CD4-positive, alpha-beta T cell (primary cell): ENCODE measurements at regions not wholly inside any gene's neighbourhood (a gene's known extent, or its start where the extent isn't known, plus 50 kb on each side); places are given as distances from the start of the nearest gene placed in this dataset.

Source experiments
- ATAC-seq: fragments of 200-7000 bp; cut with Tn5 transposase; one replicate; pipeline ENCODE4 v1.10.0; 2022; ENCODE audit warnings: mild to moderate bottlenecking; ENCODE audit not compliant: poor library complexity
- CTCF ChIA-PET: fragments of 350-600 bp; sonication (Branson Sonifier 250); formaldehyde crosslinking; loops from one replicate; lab custom pipeline; 2021; ENCODE audit warnings: antibody characterized with exemption, inconsistent platforms; lab: Charles Lee
- POLR2A ChIA-PET: fragments of 350-600 bp; sonication (Branson Sonifier 250); formaldehyde crosslinking; loops from one replicate; lab custom pipeline; 2021; ENCODE audit warnings: antibody characterized with exemption, inconsistent platforms; lab: Charles Lee
- DNase-seq, 14 experiments: peaks; one replicate each; pipeline ENCODE4 v3.0.0-alpha.2; 2013 to 2020; ENCODE audit warnings: mixed read lengths in 2 of 14
- H3K27ac ChIP-seq, 2 donors: one replicate each; pipeline versions ENCODE4 v1.5.1 to v1.7.0; 2013; ENCODE audit warnings: low read length in 2 of 2, low read depth in 1 of 2, mild to moderate bottlenecking in 1 of 2
- H3K27me3 ChIP-seq, 2 experiments: 1 replicate in 1 of 2; 2 replicates in 1 of 2; pipeline versions ENCODE4 v1.6.1 to v1.7.0; 2013; ENCODE audit warnings: low read length in 2 of 2, control low read depth in 1 of 2, mild to moderate bottlenecking in 1 of 2, moderate library complexity in 1 of 2; ENCODE audit not compliant: insufficient read depth in 2 of 2, control insufficient read depth in 1 of 2
- H3K36me3 ChIP-seq: one replicate; pipeline ENCODE4 v1.6.1; 2013; ENCODE audit warnings: low read length, control low read depth; ENCODE audit not compliant: insufficient read depth
- H3K4me1 ChIP-seq: one replicate; pipeline ENCODE4 v1.6.1; 2013; ENCODE audit warnings: low read length, control low read depth; ENCODE audit not compliant: insufficient read depth
- H3K4me3 ChIP-seq: one replicate; pipeline ENCODE4 v1.5.1; 2013; ENCODE audit warnings: mild to moderate bottlenecking, low read length, moderate library complexity
- H3K9me3 ChIP-seq, 2 experiments: 1 replicate in 1 of 2; 2 replicates in 1 of 2; pipeline versions ENCODE4 v1.6.1 to v1.7.0; 2013; ENCODE audit warnings: low read length in 2 of 2, mild to moderate bottlenecking in 2 of 2, control low read depth in 1 of 2, moderate library complexity in 1 of 2; ENCODE audit not compliant: control insufficient read depth in 1 of 2, insufficient read depth in 1 of 2
- H3K27ac Mint-ChIP-seq: one replicate; pipeline ENCODE4 v1.8.0; 2020; ENCODE audit warnings: mixed read lengths
- H3K27me3 Mint-ChIP-seq: one replicate; pipeline ENCODE4 v1.8.0; 2021; ENCODE audit warnings: mixed read lengths
- H3K36me3 Mint-ChIP-seq: one replicate; pipeline ENCODE4 v1.8.0; 2021; ENCODE audit warnings: low read depth, mixed read lengths
- H3K4me1 Mint-ChIP-seq: one replicate; pipeline ENCODE4 v1.8.0; 2021; ENCODE audit warnings: low read depth, mixed read lengths
- H3K4me3 Mint-ChIP-seq: one replicate; pipeline ENCODE4 v1.8.0; 2020; ENCODE audit warnings: mild to moderate bottlenecking, mixed read lengths
- H3K9me3 Mint-ChIP-seq: one replicate; pipeline ENCODE4 v1.8.0; 2020; ENCODE audit warnings: mixed read lengths
- CTCF ChIP-seq: fragments of 200-600 bp; IDR thresholded peaks from one replicate; pipeline ENCODE4 v1.8.0; 2022; ENCODE audit warnings: antibody characterized with exemption, mild to moderate bottlenecking
- intact Hi-C, 2 experiments: fragments of 100-400 bp; cut with DNase I in 1 of 2; cut with micrococcal nuclease in 1 of 2; formaldehyde crosslinking; loops; one replicate each; pipeline versions ENCODE4 v1.15.1 to v1.9.0; 2023 to 2025; cut with DNase I, micrococcal nuclease

- DNase-seq (no peak), ATAC-seq (no peak)
- CTCF ChIA-PET = no interaction called here
- no peak for TF ChIP-seq CTCF
- H3K4me1 ChIP-seq = no peaks in the 10 kb centered on the region
- no peaks in the 10 kb centered on the region for H3K27me3 ChIP-seq
- intact Hi-C loops = no loop called here
- no peak overlapping the region for H3K4me3 ChIP-seq
- H3K9me3 Mint-ChIP-seq = no peaks in the 10 kb centered on the region
- H3K27ac ChIP-seq = no peak overlapping the region
- peaks cover 8% of the 10 kb centered on the region for H3K4me1 Mint-ChIP-seq
- peaks cover 0 to 4% of the 10 kb centered on the region in 2 experiments for H3K9me3 ChIP-seq
- H3K27ac Mint-ChIP-seq = no peak overlapping the region
- no peak overlapping the region for H3K4me3 Mint-ChIP-seq
- POLR2A ChIA-PET = no interaction called here
- H3K36me3 ChIP-seq = no peaks in the 10 kb centered on the region
- H3K27me3 Mint-ChIP-seq = no peaks in the 10 kb centered on the region
- H3K36me3 Mint-ChIP-seq = no peaks in the 10 kb centered on the region
These were observed 179.6 kb upstream of the STT3B start for GRCh38 chr3:31353166-31353565.

GRCh38 chr3:31354373-31354772, 178.4 kb upstream of the STT3B start:
- H3K4me3 Mint-ChIP-seq = no peak overlapping the region
- H3K27ac ChIP-seq = no peak overlapping the region
- H3K9me3 Mint-ChIP-seq = no peaks in the 10 kb centered on the region
- no peaks in the 10 kb centered on the region for H3K36me3 Mint-ChIP-seq
- peaks cover 12% of the 10 kb centered on the region for H3K4me1 Mint-ChIP-seq
- no peak for DNase-seq
- POLR2A ChIA-PET = no interaction called here
- H3K36me3 ChIP-seq = no peaks in the 10 kb centered on the region
- no peaks in the 10 kb centered on the region for H3K4me1 ChIP-seq
- no peak overlapping the region for H3K27ac Mint-ChIP-seq
- H3K4me3 ChIP-seq = no peak overlapping the region
- H3K9me3 ChIP-seq = peaks cover 0 to 4% of the 10 kb centered on the region in 2 experiments
- intact Hi-C loops = no loop called here
- CTCF ChIA-PET = interaction anchor here (0.7 kb wide), 1 partner anchor 1691 kb away, joined by 3 read pairs; no protein-coding TSS in a partner anchor
- H3K27me3 Mint-ChIP-seq = no peaks in the 10 kb centered on the region
- no peak for TF ChIP-seq CTCF
- H3K27me3 ChIP-seq = no peaks in the 10 kb centered on the region
- ATAC-seq = no peak

GRCh38 chr3:31355807-31356206, 176.9 kb upstream of the STT3B start:
- Mint-ChIP-seq H3K27ac (no peak overlapping the region), H3K36me3 (no peaks in the 10 kb centered on the region)
- CTCF ChIA-PET = no interaction called here

More at GRCh38 chr3:31355807-31356206, 176.9 kb upstream of the STT3B start:
- Mint-ChIP-seq H3K4me3 (no peak overlapping the region), H3K27me3 (no peaks in the 10 kb centered on the region), H3K4me1 (peaks cover 15% of the 10 kb centered on the region), H3K9me3 (no peaks in the 10 kb centered on the region)
- Histone ChIP-seq H3K27me3 (no peaks in the 10 kb centered on the region), H3K4me3 (no peak overlapping the region), H3K27ac (no peak overlapping the region), H3K9me3 (peaks cover 0 to 4% of the 10 kb centered on the region in 2 experiments), H3K36me3 (no peaks in the 10 kb centered on the region), H3K4me1 (no peaks in the 10 kb centered on the region)
- DNase-seq (no peak), ATAC-seq (no peak)
- intact Hi-C loops = no loop called here
- POLR2A ChIA-PET = no interaction called here
- no peak for TF ChIP-seq CTCF
